GM12878 (cell line): ENCODE measurements at regions not wholly inside any gene's neighbourhood (a gene's known extent, or its start where the extent isn't known, plus 50 kb on each side); places are given as distances from the start of the nearest gene placed in this dataset.

Experiments used
- ATAC-seq: fragments of 200-7000 bp; cut with Tn5 transposase; 3 replicates; pipeline ENCODE4 v1.9.1; 2020; ENCODE audit warnings: mild to moderate bottlenecking, moderate library complexity
- BruUV-seq: library from RNA; stranded (reverse); fragments of 400-500 nt; replicated peaks from 2 replicates; lab custom pipeline; 2021; lab: Mats Ljungman, UMichigan
- CTCF ChIA-PET: fragments of 300-600 bp; sonication (Branson Sonifier 250); formaldehyde crosslinking; extraction: SDS; loops from one replicate; lab custom pipeline; 2021; ENCODE audit warnings: inconsistent platforms; lab: Yijun Ruan, JAX
- POLR2A ChIA-PET: fragments of 350-600 bp; formaldehyde crosslinking; extraction: SDS; loops from one replicate; lab custom pipeline; 2021; ENCODE audit warnings: inconsistent platforms; lab: Charles Lee
- RAD21 ChIA-PET: fragments of 300-600 bp; sonication (Branson Sonifier 250); formaldehyde crosslinking; loops from one replicate; lab custom pipeline; 2023; ENCODE audit warnings: antibody characterized with exemption; ENCODE audit not compliant: unreplicated experiment; lab: Charles Lee
- SMC1A ChIA-PET: fragments of 300-600 bp; sonication (Branson Sonifier 250); formaldehyde crosslinking; loops from one replicate; lab custom pipeline; 2023; ENCODE audit not compliant: unreplicated experiment, uncharacterized antibody; lab: Charles Lee
- DNase-seq: peaks from one replicate; pipeline ENCODE4 v3.0.0-alpha.2; 2011; ENCODE audit warnings: low read depth, low spot score
- FAIRE-seq: peaks from 3 replicates; lab custom pipeline; 2011; peaks lifted over from hg19 to GRCh38; lab: Jason Lieb, UNC
- H2AFZ ChIP-seq: 2 replicates; pipeline ENCODE4 v1.6.0; 2011; ENCODE audit warnings: low read depth, low read length, control low read depth; ENCODE audit not compliant: control insufficient read depth
- H3K27ac ChIP-seq: 2 replicates; pipeline ENCODE4 v1.5.1; 2011; ENCODE audit warnings: control low read depth; ENCODE audit not compliant: control insufficient read depth, insufficient read depth
- H3K27me3 ChIP-seq, 2 experiments: replicated peaks in 1 of 2; 2 replicates each; pipeline versions ENCODE4 v1.6.0 to v1.6.1; 2011; ENCODE audit warnings: low read length in 1 of 2; ENCODE audit not compliant: control insufficient read depth in 2 of 2, insufficient read depth in 2 of 2
- H3K36me3 ChIP-seq, 2 experiments: 2 replicates each; pipeline ENCODE4 v1.5.1; 2011; ENCODE audit warnings: low read length in 1 of 2; ENCODE audit not compliant: control insufficient read depth in 2 of 2, insufficient read depth in 2 of 2
- H3K4me1 ChIP-seq: 2 replicates; pipeline ENCODE4 v1.6.1; 2011; ENCODE audit warnings: mild to moderate bottlenecking, low read length, moderate library complexity, mixed read lengths; ENCODE audit not compliant: control insufficient read depth, insufficient read depth
- H3K4me2 ChIP-seq: 2 replicates; pipeline ENCODE4 v1.6.0; 2011; ENCODE audit warnings: control low read depth; ENCODE audit not compliant: control insufficient read depth, insufficient read depth
- H3K4me3 ChIP-seq: fragments of 200-600 bp; sonication (generic); 2 replicates; pipeline ENCODE4 v1.5.1; 2016
- H3K79me2 ChIP-seq: 2 replicates; pipeline ENCODE4 v1.6.0; 2011; ENCODE audit warnings: low read length; ENCODE audit not compliant: control insufficient read depth, insufficient read depth
- H3K9ac ChIP-seq: 2 replicates; pipeline ENCODE4 v1.8.0; 2011; ENCODE audit warnings: low read length, control low read depth, mixed read lengths; ENCODE audit not compliant: control insufficient read depth, insufficient read depth
- H3K9me3 ChIP-seq: replicated peaks from 3 replicates; pipeline ENCODE4 v1.5.1; 2011; ENCODE audit warnings: mild to moderate bottlenecking, low read length; ENCODE audit not compliant: control insufficient read depth, insufficient read depth
- H4K20me1 ChIP-seq: 2 replicates; pipeline ENCODE4 v1.6.0; 2011; ENCODE audit not compliant: control insufficient read depth, insufficient read depth
- BMI1 ChIP-seq: fragments of 450-650 bp; IDR thresholded peaks from 2 replicates; pipeline ENCODE4 v1.6.1; 2016; ENCODE audit warnings: mild to moderate bottlenecking, moderate library complexity, borderline replicate concordance
- CHD1 ChIP-seq: IDR thresholded peaks from 2 replicates; pipeline ENCODE4 v1.6.1; 2012; ENCODE audit warnings: low read depth, low read length, improper control_type of control experiment
- CHD4 ChIP-seq: fragments of 200-600 bp; sonication (generic); IDR thresholded peaks from 2 replicates; pipeline ENCODE4 v1.6.1; 2016; ENCODE audit warnings: mild to moderate bottlenecking
- FOXM1 ChIP-seq: IDR thresholded peaks from 2 replicates; pipeline ENCODE4 v1.6.1; 2012; ENCODE audit warnings: low read depth, mild to moderate bottlenecking, inconsistent platforms, low read length, moderate library complexity
- GATAD2B ChIP-seq: fragments of 450-650 bp; conservative IDR thresholded peaks from 2 replicates; pipeline ENCODE4 v1.6.1; 2017; ENCODE audit warnings: low read depth, mild to moderate bottlenecking, moderate library complexity
- KDM1A ChIP-seq: fragments of 200-600 bp; sonication (generic); IDR thresholded peaks from 2 replicates; pipeline ENCODE4 v1.6.1; 2016; ENCODE audit warnings: borderline replicate concordance
- NR2C2 ChIP-seq: IDR thresholded peaks from 2 replicates; pipeline ENCODE4 v1.6.1; 2011; ENCODE audit warnings: borderline replicate concordance, low read depth; ENCODE audit not compliant: control insufficient read depth, insufficient read length
- WGBS: methylation state at CpG from one replicate; pipeline ENCODE4 v1.1.6; 2016; ENCODE audit warnings: low lambda C conversion rate; ENCODE audit not compliant: insufficient replicate concordance, insufficient coverage; ENCODE audit errors: missing lambda C conversion rate; 5-methylcytosine and 5-hydroxymethylcytosine counted together
- in situ Hi-C: fragments of 300-500 bp; cut with MboI; formaldehyde crosslinking; loops from 9 replicates; pipeline ENCODE4 v1.14.3; 2018; ENCODE audit warnings: mixed read lengths
- intact Hi-C: fragments of 100-400 bp; cut with micrococcal nuclease; formaldehyde crosslinking; loops from one replicate; pipeline ENCODE4 v1.14.2; 2022; ENCODE audit not compliant: unreplicated experiment
- TF ChIP-seq, protein P1 (sequence below): IDR thresholded peaks from 2 replicates; pipeline ENCODE4 v1.6.1; 2011; ENCODE audit warnings: borderline replicate concordance, low read depth, mild to moderate bottlenecking, moderate library complexity, low read length; ENCODE audit not compliant: insufficient read depth, poor library complexity, severe bottlenecking

DNA sequence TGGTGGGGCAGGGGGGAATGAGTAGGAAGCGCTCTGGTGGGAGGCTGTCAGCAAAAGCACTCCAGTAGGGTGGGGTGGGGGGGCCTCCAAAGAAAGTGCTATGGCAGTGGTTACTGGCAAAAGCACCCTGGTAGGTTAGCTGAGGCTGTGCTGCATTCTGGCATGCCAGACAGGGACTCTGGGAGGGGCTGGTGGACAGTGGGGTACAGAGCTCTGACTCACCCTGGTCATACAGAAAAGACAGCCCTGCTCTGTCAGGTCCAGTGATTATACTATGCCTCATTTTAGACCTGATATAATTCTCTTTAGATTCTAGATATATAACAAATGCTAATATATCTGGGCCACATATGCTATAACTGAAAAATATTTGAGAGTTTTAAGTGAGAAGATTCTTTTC is 82.8 kb upstream of the CPNE4 start (continued):
- TF ChIP-seq, protein P1, sequence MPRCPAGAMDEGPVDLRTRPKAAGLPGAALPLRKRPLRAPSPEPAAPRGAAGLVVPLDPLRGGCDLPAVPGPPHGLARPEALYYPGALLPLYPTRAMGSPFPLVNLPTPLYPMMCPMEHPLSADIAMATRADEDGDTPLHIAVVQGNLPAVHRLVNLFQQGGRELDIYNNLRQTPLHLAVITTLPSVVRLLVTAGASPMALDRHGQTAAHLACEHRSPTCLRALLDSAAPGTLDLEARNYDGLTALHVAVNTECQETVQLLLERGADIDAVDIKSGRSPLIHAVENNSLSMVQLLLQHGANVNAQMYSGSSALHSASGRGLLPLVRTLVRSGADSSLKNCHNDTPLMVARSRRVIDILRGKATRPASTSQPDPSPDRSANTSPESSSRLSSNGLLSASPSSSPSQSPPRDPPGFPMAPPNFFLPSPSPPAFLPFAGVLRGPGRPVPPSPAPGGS, result no peak

DNA sequence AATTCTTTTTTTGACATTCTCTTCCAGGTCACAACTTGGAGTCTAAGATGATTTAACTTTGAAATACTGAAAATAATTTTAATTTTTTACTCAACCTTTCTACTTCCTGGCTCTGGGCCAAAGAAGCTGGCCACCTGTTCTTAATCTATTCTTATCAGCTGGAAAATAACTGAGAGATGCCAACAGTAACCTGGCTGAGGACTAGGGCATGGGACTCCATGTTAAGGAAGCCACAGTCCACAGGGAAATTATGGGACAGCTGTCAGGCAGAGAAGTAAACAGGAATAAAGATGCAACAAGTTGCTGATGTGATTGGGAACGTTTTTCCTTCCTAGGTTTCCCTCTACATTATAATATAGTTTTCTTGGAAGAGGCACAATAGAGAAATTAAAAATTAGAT is 84.7 kb upstream of the CPNE4 start:
- no peak overlapping the region for H3K9ac ChIP-seq
- no peak overlapping the region for H2AFZ ChIP-seq
- ChIA-PET POLR2A (no interaction called here), RAD21 (no interaction called here)
- no peaks in the 10 kb centered on the region for H3K4me1 ChIP-seq
- TF ChIP-seq CHD1 (no peak), GATAD2B (no peak), KDM1A (no peak), BMI1 (no peak), CHD4 (no peak), FOXM1 (no peak), NR2C2 (no peak)
- TF ChIP-seq, all 136 proteins: peak for 0
- Histone ChIP-seq H3K4me3 (no peak overlapping the region), H3K79me2 (no peaks in the 10 kb centered on the region), H3K36me3 (no peaks in the 10 kb centered on the region), H4K20me1 (no peaks in the 10 kb centered on the region), H3K27ac (no peak overlapping the region), H3K9me3 (no peaks in the 10 kb centered on the region), H3K4me2 (no peak overlapping the region), H3K27me3 (no peaks in the 10 kb centered on the region)
- FAIRE-seq (no peak), ATAC-seq (no peak), DNase-seq (no peak)
- no TSS peak for BruUV-seq
- SMC1A ChIA-PET, result no interaction called here
- CTCF ChIA-PET, result no interaction called here
- WGBS, result 0% methylated on average over 1 of the region's 1 CpG
- intact Hi-C loops, result no loop called here
- in situ Hi-C loops, result no loop called here
